ENCODE measurements at regions not wholly inside any gene's neighbourhood (a gene's known extent, or its start where the extent isn't known, plus 50 kb on each side); places are given as distances from the start of the nearest gene placed in this dataset.

- no peak for TF ChIP-seq CTCF (IDR thresholded peaks at IDR 0.05)
- no peak for TF ChIP-seq EP300 (IDR thresholded peaks at IDR 0.05)
- TF ChIP-seq POLR2AphosphoS5 (IDR thresholded peaks at IDR 0.05): no peak
- TF ChIP-seq POLR2A (IDR thresholded peaks at IDR 0.05): no peak
These were observed 1684.7 kb downstream of the HACE1 start for GRCh38 chr6:103175056-103175455.
